WTC11 (cell line): ENCODE measurements at regions not wholly inside any gene's neighbourhood (a gene's known extent, or its start where the extent isn't known, plus 50 kb on each side); places are given as distances from the start of the nearest gene placed in this dataset.

Experiments
- ATAC-seq: fragments of 200-7000 bp; cut with Tn5 transposase; 2 replicates; pipeline ENCODE4 v1.10.0; 2021; ENCODE audit warnings: mild to moderate bottlenecking, moderate library complexity
- CTCF ChIA-PET: fragments of 300-600 bp; sonication (Branson Sonifier 250); formaldehyde crosslinking; loops from one replicate; lab custom pipeline; 2021; ENCODE audit warnings: antibody characterized with exemption; lab: Charles Lee
- POLR2A ChIA-PET: fragments of 350-600 bp; sonication (Branson Sonifier 250); formaldehyde crosslinking; loops from one replicate; lab custom pipeline; 2021; ENCODE audit warnings: antibody characterized with exemption; lab: Charles Lee
- DNase-seq: peaks from one replicate; pipeline ENCODE4 v3.0.0; 2021; ENCODE audit warnings: low spot score
- H3K27ac Mint-ChIP-seq: 2 replicates; pipeline ENCODE4 v1.8.0; 2021; ENCODE audit warnings: mixed read lengths
- H3K27me3 Mint-ChIP-seq: 2 replicates; pipeline ENCODE4 v1.8.0; 2021; ENCODE audit warnings: low read depth, mild to moderate bottlenecking, moderate library complexity, mixed read lengths
- H3K36me3 Mint-ChIP-seq: 2 replicates; pipeline ENCODE4 v1.8.0; 2021; ENCODE audit warnings: mixed read lengths
- H3K4me1 Mint-ChIP-seq: 2 replicates; pipeline ENCODE4 v1.8.0; 2022; ENCODE audit warnings: mixed read lengths
- H3K4me3 Mint-ChIP-seq: 2 replicates; pipeline ENCODE4 v1.8.0; 2021; ENCODE audit warnings: mild to moderate bottlenecking, moderate library complexity, mixed read lengths
- H3K9me3 Mint-ChIP-seq: 2 replicates; pipeline ENCODE4 v1.8.0; 2021; ENCODE audit warnings: mixed read lengths
- AFF4 ChIP-seq: sonication (generic); formaldehyde crosslinking; IDR thresholded peaks from 2 replicates; pipeline ENCODE4 v1.8.1; 2023; ENCODE audit warnings: mild to moderate bottlenecking, missing genetic modification reagents, borderline replicate concordance
- ATF3 ChIP-seq: sonication (generic); formaldehyde crosslinking; conservative IDR thresholded peaks from 2 replicates; pipeline ENCODE4 v1.8.1; 2022; ENCODE audit warnings: mild to moderate bottlenecking, missing genetic modification reagents
- ERG ChIP-seq: fragments of 250-450 bp; sonication (Bioruptor Pico); IDR thresholded peaks from 2 replicates; pipeline ENCODE4 v1.8.0; 2021; ENCODE audit warnings: mild to moderate bottlenecking
- FOXJ3 ChIP-seq: sonication (generic); formaldehyde crosslinking; IDR thresholded peaks from 2 replicates; pipeline ENCODE4 v1.9.0; 2021; ENCODE audit warnings: missing genetic modification reagents, mild to moderate bottlenecking, borderline replicate concordance
- FOXP1 ChIP-seq: sonication (generic); formaldehyde crosslinking; IDR thresholded peaks from 2 replicates; pipeline ENCODE4 v1.8.0; 2022; ENCODE audit warnings: missing genetic modification reagents, mild to moderate bottlenecking, moderate library complexity, borderline replicate concordance
- NFATC4 ChIP-seq: fragments of 250-450 bp; sonication (Bioruptor Pico); IDR thresholded peaks from 2 replicates; pipeline ENCODE4 v1.9.0; 2021; ENCODE audit warnings: mild to moderate bottlenecking
- NFYB ChIP-seq: sonication (generic); formaldehyde crosslinking; conservative IDR thresholded peaks from 2 replicates; pipeline ENCODE4 v1.8.0; 2022; ENCODE audit warnings: low read depth, missing genetic modification reagents
- NR1H2 ChIP-seq: sonication (generic); formaldehyde crosslinking; IDR thresholded peaks from 2 replicates; pipeline ENCODE4 v1.9.0; 2021; ENCODE audit warnings: mild to moderate bottlenecking, moderate library complexity, missing genetic modification reagents
- SMAD4 ChIP-seq: sonication (generic); formaldehyde crosslinking; IDR thresholded peaks from 2 replicates; pipeline ENCODE4 v1.8.0; 2022; ENCODE audit warnings: mild to moderate bottlenecking, missing genetic modification reagents
- SOX15 ChIP-seq: fragments of 250-450 bp; sonication (Bioruptor Pico); IDR thresholded peaks from 2 replicates; pipeline ENCODE4 v1.9.0; 2021; ENCODE audit warnings: mild to moderate bottlenecking
- TEAD1 ChIP-seq: sonication (generic); formaldehyde crosslinking; IDR thresholded peaks from 2 replicates; pipeline ENCODE4 v1.8.0; 2022; ENCODE audit warnings: mild to moderate bottlenecking, missing genetic modification reagents
- USF1 ChIP-seq: sonication (generic); formaldehyde crosslinking; IDR thresholded peaks from 2 replicates; pipeline ENCODE4 v1.8.0; 2022; ENCODE audit warnings: mild to moderate bottlenecking, missing genetic modification reagents
- ZBTB43 ChIP-seq: sonication (generic); formaldehyde crosslinking; IDR thresholded peaks from 2 replicates; pipeline ENCODE4 v1.8.1; 2023; ENCODE audit warnings: mild to moderate bottlenecking, missing genetic modification reagents
- ZNF232 ChIP-seq: sonication (generic); formaldehyde crosslinking; IDR thresholded peaks from 2 replicates; pipeline ENCODE4 v1.8.0; 2022; ENCODE audit warnings: mild to moderate bottlenecking, missing genetic modification reagents
- ZNF416 ChIP-seq: fragments of 250-450 bp; sonication (Bioruptor Pico); IDR thresholded peaks from 2 replicates; pipeline ENCODE4 v1.9.0; 2021; ENCODE audit warnings: mild to moderate bottlenecking, inconsistent platforms
- ZNF512 ChIP-seq: sonication (generic); formaldehyde crosslinking; IDR thresholded peaks from 2 replicates; pipeline ENCODE4 v1.8.1; 2022; ENCODE audit warnings: missing genetic modification reagents, borderline replicate concordance
- ZNF532 ChIP-seq: fragments of 250-450 bp; sonication (Bioruptor Pico); IDR thresholded peaks from 2 replicates; pipeline ENCODE4 v1.9.0; 2021; ENCODE audit warnings: mild to moderate bottlenecking, borderline replicate concordance

GRCh38 chr15:77838595-77838994 lies 205.9 kb upstream of the LINGO1 start:
- ChIA-PET CTCF (interaction anchor here (1.1 to 3.4 kb wide), 5 partner anchors 17 to 184 kb away, joined by 3 to 23 read pairs (median 12); no protein-coding TSS in a partner anchor), POLR2A (no interaction called here)
- Mint-ChIP-seq H3K36me3 (no peaks in the 10 kb centered on the region), H3K4me1 (peaks cover 12% of the 10 kb centered on the region), H3K27me3 (no peaks in the 10 kb centered on the region; the same call in 1 of the 2 replicates), H3K4me3 (no peak overlapping the region), H3K27ac (no peak overlapping the region), H3K9me3 (no peaks in the 10 kb centered on the region; the same call in 1 of the 2 replicates)
- DNase-seq (no peak), ATAC-seq (no peak)
- no peak for TF ChIP-seq ZNF512 (CRISPR knock-in tag)
- TF ChIP-seq NFYB, result no peak
- TF ChIP-seq ERG (CRISPR knock-in tag), result no peak
- no peak for TF ChIP-seq ATF3 (CRISPR knock-in tag)
- no peak for TF ChIP-seq SMAD4 (CRISPR knock-in tag)

- TF ChIP-seq SMAD4 (CRISPR knock-in tag), result no peak
- no peak for TF ChIP-seq NFATC4 (CRISPR knock-in tag)
- no peak for TF ChIP-seq SOX15
- TF ChIP-seq ZNF232 (CRISPR knock-in tag), result no peak
- TF ChIP-seq USF1 (CRISPR knock-in tag), result no peak
- no peak for TF ChIP-seq ZBTB43
- no peak for TF ChIP-seq FOXJ3 (CRISPR knock-in tag)
- no peak for TF ChIP-seq FOXP1 (CRISPR knock-in tag)
- TF ChIP-seq ZNF416 (CRISPR knock-in tag), result no peak
- no peak for TF ChIP-seq AFF4 (CRISPR knock-in tag)
- TF ChIP-seq TEAD1 (CRISPR knock-in tag), result no peak
- no peak for TF ChIP-seq ZNF532
- no peak for TF ChIP-seq NR1H2 (CRISPR knock-in tag)
- TF ChIP-seq, all 79 proteins: peak for 0
- ChIA-PET CTCF (interaction anchor here (0.9 to 3.4 kb wide), 9 partner anchors 16 to 215 kb away, joined by 3 to 23 read pairs (median 6); no protein-coding TSS in a partner anchor), POLR2A (no interaction called here)
- peaks cover 12% of the 10 kb centered on the region for H3K4me1 Mint-ChIP-seq
- DNase-seq, result no peak
- H3K9me3 Mint-ChIP-seq, result no peaks in the 10 kb centered on the region
- H3K4me3 Mint-ChIP-seq, result no peak overlapping the region
- no peak for ATAC-seq
- no peak overlapping the region for H3K27ac Mint-ChIP-seq
- H3K36me3 Mint-ChIP-seq, result no peaks in the 10 kb centered on the region
- H3K27me3 Mint-ChIP-seq, result no peaks in the 10 kb centered on the region; the same call in 1 of the 2 replicates
These were observed 205.3 kb upstream of the LINGO1 start for GRCh38 chr15:77838061-77838460.
